Ascending aorta (tissue), 2 donors: ENCODE measurements at regions not wholly inside any gene's neighbourhood (a gene's known extent, or its start where the extent isn't known, plus 50 kb on each side); places are given as distances from the start of the nearest gene placed in this dataset.

ENCODE experiments used
- DNase-seq, 2 donors: peaks; one replicate each; pipeline ENCODE4 v3.0.0-alpha.2; 2019; ENCODE audit warnings: low spot score in 2 of 2
- H3K27ac ChIP-seq, 2 donors: fragments of 200-600 bp; sonication (generic); one replicate each; pipeline ENCODE4 v1.5.1; 2016 to 2017; ENCODE audit warnings: mild to moderate bottlenecking in 1 of 2
- H3K27me3 ChIP-seq: fragments of 200-600 bp; sonication (generic); one replicate; pipeline ENCODE4 v1.5.1; 2017
- H3K36me3 ChIP-seq, 2 donors: fragments of 200-600 bp; sonication (generic); one replicate each; pipeline ENCODE4 v1.5.1; 2016
- H3K4me1 ChIP-seq, 2 donors: fragments of 200-600 bp; sonication (generic); one replicate each; pipeline ENCODE4 v1.5.1; 2016 to 2017; ENCODE audit warnings: mild to moderate bottlenecking in 1 of 2
- H3K4me3 ChIP-seq, 2 donors: fragments of 200-600 bp; sonication (generic); one replicate each; pipeline ENCODE4 v1.5.1; 2016 to 2017; ENCODE audit warnings: mild to moderate bottlenecking in 1 of 2
- H3K9me3 ChIP-seq, 2 donors: fragments of 200-600 bp; sonication (generic); one replicate each; pipeline ENCODE4 v1.5.1; 2016
- intact Hi-C: fragments of 100-400 bp; cut with DNase I; formaldehyde crosslinking; loops from one replicate; pipeline ENCODE4 v1.15.1; 2023
- TF ChIP-seq, protein P1 (sequence below), 3 experiments: fragments of 200-600 bp in 2 of 3; fragments of 450-650 bp in 1 of 3; sonication (generic) in 2 of 3; IDR thresholded peaks; one replicate each; pipeline ENCODE4 v1.5.1; 2016 to 2019; ENCODE audit warnings: antibody characterized with exemption in 3 of 3, mild to moderate bottlenecking in 1 of 3, moderate library complexity in 1 of 3

DNA sequence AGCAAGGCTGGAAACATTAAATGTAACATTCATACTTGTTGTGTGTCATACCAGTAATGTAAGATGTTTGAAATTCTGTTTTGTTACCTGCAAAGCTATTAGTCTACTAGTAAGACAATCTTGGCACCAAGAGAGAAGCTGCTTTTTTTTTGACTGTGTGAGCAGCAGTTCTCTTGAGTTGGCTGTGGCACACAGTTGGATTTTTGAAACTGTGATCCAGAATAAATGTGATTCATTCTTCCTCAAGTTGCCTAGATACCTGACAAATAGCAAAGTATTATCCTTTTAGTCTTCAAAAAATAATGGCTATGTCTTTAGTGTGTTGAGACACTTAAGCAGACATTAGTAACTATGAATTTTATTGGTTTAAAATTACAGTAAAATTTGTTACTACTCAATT lies 57.2 kb upstream of the HAPLN1 start:
- TF ChIP-seq, protein P1, sequence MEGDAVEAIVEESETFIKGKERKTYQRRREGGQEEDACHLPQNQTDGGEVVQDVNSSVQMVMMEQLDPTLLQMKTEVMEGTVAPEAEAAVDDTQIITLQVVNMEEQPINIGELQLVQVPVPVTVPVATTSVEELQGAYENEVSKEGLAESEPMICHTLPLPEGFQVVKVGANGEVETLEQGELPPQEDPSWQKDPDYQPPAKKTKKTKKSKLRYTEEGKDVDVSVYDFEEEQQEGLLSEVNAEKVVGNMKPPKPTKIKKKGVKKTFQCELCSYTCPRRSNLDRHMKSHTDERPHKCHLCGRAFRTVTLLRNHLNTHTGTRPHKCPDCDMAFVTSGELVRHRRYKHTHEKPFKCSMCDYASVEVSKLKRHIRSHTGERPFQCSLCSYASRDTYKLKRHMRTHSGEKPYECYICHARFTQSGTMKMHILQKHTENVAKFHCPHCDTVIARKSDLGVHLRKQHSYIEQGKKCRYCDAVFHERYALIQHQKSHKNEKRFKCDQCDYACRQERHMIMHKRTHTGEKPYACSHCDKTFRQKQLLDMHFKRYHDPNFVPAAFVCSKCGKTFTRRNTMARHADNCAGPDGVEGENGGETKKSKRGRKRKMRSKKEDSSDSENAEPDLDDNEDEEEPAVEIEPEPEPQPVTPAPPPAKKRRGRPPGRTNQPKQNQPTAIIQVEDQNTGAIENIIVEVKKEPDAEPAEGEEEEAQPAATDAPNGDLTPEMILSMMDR (IDR thresholded peaks at IDR 0.05) = no peak
- H3K27ac ChIP-seq = no peak overlapping the region

DNA sequence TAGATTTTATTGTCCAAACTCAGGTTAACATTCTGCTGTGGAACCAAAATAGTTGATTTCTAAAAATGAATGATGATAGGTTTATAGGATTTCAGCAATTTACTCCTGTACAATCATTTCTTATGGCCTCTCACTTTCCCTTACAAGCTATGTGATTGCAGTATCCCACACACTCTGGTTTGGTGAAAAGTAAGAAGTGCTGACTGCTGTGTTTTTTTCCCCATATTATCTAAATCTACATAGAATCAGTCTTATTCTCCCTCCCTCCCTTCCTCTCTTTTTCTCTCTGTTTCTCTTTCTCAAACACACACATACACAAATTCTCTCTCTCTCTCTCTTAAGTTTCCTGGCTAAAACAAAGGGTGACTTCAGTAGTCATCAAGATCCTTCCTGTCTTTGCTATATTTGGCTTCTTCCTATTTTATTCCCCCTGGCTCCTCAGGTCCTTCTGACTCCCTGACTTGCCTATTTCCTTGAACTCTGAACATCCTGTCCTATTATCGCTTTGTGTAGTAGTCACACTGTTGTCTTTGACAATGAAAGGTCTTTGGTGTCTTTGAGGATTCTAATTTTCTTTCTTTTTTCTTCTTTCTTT lies 55.9 kb upstream of the HAPLN1 start:
- Histone ChIP-seq H3K27ac (no peak overlapping the region), H3K4me1 (no peaks in the 10 kb centered on the region), H3K9me3 (no peaks in the 10 kb centered on the region), H3K4me3 (no peak overlapping the region), H3K27me3 (no peaks in the 10 kb centered on the region), H3K36me3 (no peaks in the 10 kb centered on the region)
- no peak for DNase-seq
- intact Hi-C loops = no loop called here
- TF ChIP-seq, protein P1 (IDR thresholded peaks at IDR 0.05) = no peak

More for the DNA sequence above, 57.2 kb upstream of the HAPLN1 start:
- no peaks in the 10 kb centered on the region for H3K27me3 ChIP-seq
- intact Hi-C loops = no loop called here
- DNase-seq = no peak
- no peaks in the 10 kb centered on the region for H3K9me3 ChIP-seq
- no peaks in the 10 kb centered on the region for H3K4me1 ChIP-seq
- H3K36me3 ChIP-seq = no peaks in the 10 kb centered on the region
- H3K4me3 ChIP-seq = no peak overlapping the region
